Mesendoderm (in vitro differentiated cells): ENCODE measurements at regions not wholly inside any gene's neighbourhood (a gene's known extent, or its start where the extent isn't known, plus 50 kb on each side); places are given as distances from the start of the nearest gene placed in this dataset.
A peak's percentile ranks its signal among the peaks of the same experiment; 100 is the strongest.

ENCODE experiments used
- DNase-seq: peaks from one replicate; pipeline ENCODE4 v3.0.0; 2013
- H2AK5ac ChIP-seq: 2 replicates; pipeline ENCODE4 v1.6.1; 2013; ENCODE audit warnings: low read length, inconsistent platforms
- H2BK120ac ChIP-seq: 2 replicates; pipeline ENCODE4 v1.6.1; 2013; ENCODE audit warnings: low read depth, mild to moderate bottlenecking, low read length, moderate library complexity, mixed read lengths
- H2BK15ac ChIP-seq: replicated peaks from 2 replicates; pipeline ENCODE4 v1.6.1; 2013; ENCODE audit warnings: low read depth, mild to moderate bottlenecking, moderate library complexity
- H2BK5ac ChIP-seq: 2 replicates; pipeline ENCODE4 v1.6.1; 2013; ENCODE audit warnings: low read length, inconsistent platforms
- H3K18ac ChIP-seq: 2 replicates; pipeline ENCODE4 v1.6.1; 2013; ENCODE audit warnings: mild to moderate bottlenecking, low read length, mixed read lengths
- H3K23ac ChIP-seq: one replicate; pipeline ENCODE4 v1.6.1; 2013; ENCODE audit warnings: low read length
- H3K27ac ChIP-seq: 2 replicates; pipeline ENCODE4 v1.5.1; 2013; ENCODE audit warnings: low read depth, mild to moderate bottlenecking, inconsistent platforms, low read length, moderate library complexity
- H3K27me3 ChIP-seq: 2 replicates; pipeline ENCODE4 v1.6.1; 2013; ENCODE audit warnings: low read length, control low read depth, mild to moderate bottlenecking, inconsistent platforms; ENCODE audit not compliant: insufficient read depth, poor library complexity
- H3K36me3 ChIP-seq: 2 replicates; pipeline ENCODE4 v1.6.1; 2013; ENCODE audit warnings: low read length, inconsistent platforms; ENCODE audit not compliant: control insufficient read depth, insufficient read depth
- H3K4ac ChIP-seq: one replicate; pipeline ENCODE4 v1.6.1; 2013; ENCODE audit warnings: low read depth, mild to moderate bottlenecking, low read length, moderate library complexity
- H3K4me1 ChIP-seq: 2 replicates; pipeline ENCODE4 v1.6.1; 2013; ENCODE audit warnings: low read depth, low read length, inconsistent platforms; ENCODE audit not compliant: control insufficient read depth
- H3K4me2 ChIP-seq: 2 replicates; pipeline ENCODE4 v1.6.1; 2013; ENCODE audit warnings: low read length
- H3K4me3 ChIP-seq: 2 replicates; pipeline ENCODE4 v1.5.1; 2013; ENCODE audit warnings: mild to moderate bottlenecking, low read length
- H3K56ac ChIP-seq: one replicate; pipeline ENCODE4 v1.6.1; 2013; ENCODE audit warnings: low read length
- H3K79me1 ChIP-seq: 2 replicates; pipeline ENCODE4 v1.6.1; 2013; ENCODE audit warnings: low read length, inconsistent platforms
- H3K79me2 ChIP-seq: 2 replicates; pipeline ENCODE4 v1.6.1; 2013; ENCODE audit warnings: mild to moderate bottlenecking, low read length; ENCODE audit not compliant: control insufficient read depth, insufficient read depth
- H3K9ac ChIP-seq: 2 replicates; pipeline ENCODE4 v1.6.1; 2013; ENCODE audit warnings: low read length, inconsistent platforms
- H4K5ac ChIP-seq: one replicate; pipeline ENCODE4 v1.6.1; 2013; ENCODE audit warnings: low read length
- H4K8ac ChIP-seq: one replicate; pipeline ENCODE4 v1.6.1; 2013; ENCODE audit warnings: low read depth, mild to moderate bottlenecking, control low read depth, low read length, moderate library complexity
- WGBS: extraction: QIAGEN DNeasy Blood & Tissue Kit; methylation state at CpG from one replicate; pipeline ENCODE4 v1.1.7; 2013; ENCODE audit warnings: low lambda C conversion rate, missing lambda C conversion rate; ENCODE audit not compliant: insufficient coverage; ENCODE audit errors: extremely low coverage; 5-methylcytosine and 5-hydroxymethylcytosine counted together

DNA sequence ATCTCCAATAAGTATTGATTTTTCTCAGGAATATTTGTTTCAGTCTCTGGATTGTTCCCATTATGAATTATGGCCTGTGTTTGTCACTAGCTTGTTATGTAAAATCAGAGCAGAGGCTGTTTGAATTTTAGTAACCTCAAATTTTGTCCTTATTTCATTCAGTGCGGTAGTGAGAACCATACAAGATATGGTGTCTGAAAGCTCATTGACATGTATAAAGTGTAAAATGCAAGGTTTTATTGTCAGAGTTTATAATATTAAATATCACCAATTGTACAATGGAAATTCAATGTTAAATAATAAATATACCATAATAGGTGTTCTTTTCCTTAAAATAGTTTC, 353.3 kb upstream of the SYNCRIP start:
- no peak overlapping the region for H3K4ac ChIP-seq
- H3K56ac ChIP-seq: no peak overlapping the region
- H4K8ac ChIP-seq: no peak overlapping the region
- no peak overlapping the region for H2AK5ac ChIP-seq
- no peak for DNase-seq
- no peak overlapping the region for H2BK120ac ChIP-seq
- no peak overlapping the region for H3K4me3 ChIP-seq
- no peak overlapping the region for H3K18ac ChIP-seq
- H3K4me1 ChIP-seq: no peaks in the 10 kb centered on the region
- no peak overlapping the region for H2BK15ac ChIP-seq
- no peak overlapping the region for H2BK5ac ChIP-seq
- H4K5ac ChIP-seq: no peak overlapping the region
- no peak overlapping the region for H3K9ac ChIP-seq
- H3K27ac ChIP-seq: no peak overlapping the region
- no peaks in the 10 kb centered on the region for H3K27me3 ChIP-seq
- no CpG with 5 or more reads among the region's 1 CpG for WGBS
- no peaks in the 10 kb centered on the region for H3K79me1 ChIP-seq
- no peak overlapping the region for H3K23ac ChIP-seq
- no peaks in the 10 kb centered on the region for H3K36me3 ChIP-seq
- no peaks in the 10 kb centered on the region for H3K79me2 ChIP-seq
- no peak overlapping the region for H3K4me2 ChIP-seq

DNA sequence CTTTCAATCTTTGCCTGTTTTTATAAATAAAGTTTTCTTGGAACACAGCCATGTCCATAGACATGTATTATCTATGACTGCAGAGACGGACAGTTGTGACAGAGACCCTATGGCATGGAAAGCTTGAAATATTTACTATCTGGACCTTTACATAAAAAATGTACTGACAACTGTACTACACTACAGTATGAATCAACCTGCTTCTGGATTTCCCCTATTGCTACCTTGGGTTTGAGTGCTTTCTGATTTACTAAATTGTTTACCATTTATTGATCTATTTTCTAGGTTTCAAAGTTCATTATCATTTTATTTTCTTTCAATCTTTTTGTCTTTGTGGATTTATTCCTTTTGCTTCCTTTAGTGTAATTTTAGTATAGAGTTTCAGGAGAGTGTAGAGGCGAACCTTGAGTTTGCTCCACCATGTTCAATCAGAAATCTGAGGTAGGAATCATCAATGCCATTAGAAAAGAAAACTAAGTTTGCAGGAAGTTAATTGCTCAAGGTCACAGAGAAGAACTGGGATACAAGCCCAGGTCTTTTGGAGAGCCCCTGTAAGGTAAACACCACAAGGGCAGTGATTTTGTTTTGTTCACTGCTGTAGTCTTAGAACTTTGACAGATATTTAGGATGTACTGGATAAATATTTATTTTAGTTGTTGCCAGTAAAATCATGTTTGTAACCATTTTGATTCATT, 352.8 kb upstream of the SYNCRIP start:
- no CpG with 5 or more reads among the region's 2 CpGs for WGBS
- no peaks in the 10 kb centered on the region for H3K79me2 ChIP-seq
- H4K8ac ChIP-seq: no peak overlapping the region
- H3K27ac ChIP-seq: no peak overlapping the region
- H4K5ac ChIP-seq: no peak overlapping the region
- DNase-seq: no peak
- H2BK5ac ChIP-seq: no peak overlapping the region
- H3K18ac ChIP-seq: no peak overlapping the region
- no peak overlapping the region for H3K4me3 ChIP-seq
- H2AK5ac ChIP-seq: no peak overlapping the region
- H2BK15ac ChIP-seq: no peak overlapping the region
- no peak overlapping the region for H3K4ac ChIP-seq
- no peaks in the 10 kb centered on the region for H3K79me1 ChIP-seq
- H3K4me2 ChIP-seq: no peak overlapping the region
- no peaks in the 10 kb centered on the region for H3K4me1 ChIP-seq
- no peak overlapping the region for H3K9ac ChIP-seq
- H3K23ac ChIP-seq: no peak overlapping the region
- H3K27me3 ChIP-seq: no peaks in the 10 kb centered on the region
- no peak overlapping the region for H2BK120ac ChIP-seq
- no peak overlapping the region for H3K56ac ChIP-seq
- H3K36me3 ChIP-seq: no peaks in the 10 kb centered on the region

DNA sequence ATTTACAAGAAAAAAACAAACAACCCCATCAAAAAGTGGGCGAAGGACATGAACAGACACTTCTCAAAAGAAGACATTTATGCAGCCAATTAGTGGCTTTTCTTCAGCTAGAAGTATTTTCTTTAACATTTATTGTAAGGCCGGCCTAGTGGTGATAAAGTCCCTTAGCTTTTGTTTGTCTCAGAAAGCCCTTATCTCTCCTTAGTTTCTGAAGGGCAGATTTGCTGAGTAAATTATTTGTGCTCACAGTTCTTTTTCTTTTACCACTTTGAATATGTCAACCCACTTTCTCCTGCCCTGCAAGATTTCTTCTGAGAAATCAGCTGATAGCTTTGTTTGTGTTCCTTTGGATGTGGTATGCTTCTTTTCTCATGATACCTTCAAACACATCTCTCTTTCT, 344.0 kb upstream of the SYNCRIP start:
- H3K27ac ChIP-seq: no peak overlapping the region
- H3K79me1 ChIP-seq: no peaks in the 10 kb centered on the region
- no peak overlapping the region for H3K18ac ChIP-seq
- no peak overlapping the region for H3K4me2 ChIP-seq
- no peak overlapping the region for H2BK15ac ChIP-seq
- no peak overlapping the region for H4K8ac ChIP-seq
- no peak overlapping the region for H3K4me3 ChIP-seq
- H3K27me3 ChIP-seq: no peaks in the 10 kb centered on the region
- no peak overlapping the region for H3K56ac ChIP-seq
- no peak overlapping the region for H4K5ac ChIP-seq
- no peak overlapping the region for H3K23ac ChIP-seq
- no peak overlapping the region for H2BK120ac ChIP-seq
- no peak overlapping the region for H2AK5ac ChIP-seq
- H3K79me2 ChIP-seq: no peaks in the 10 kb centered on the region
- no peaks in the 10 kb centered on the region for H3K4me1 ChIP-seq
- peak; percentile 10 for DNase-seq
- no CpG with 5 or more reads among the region's 2 CpGs for WGBS
- no peak overlapping the region for H3K4ac ChIP-seq
- no peak overlapping the region for H3K9ac ChIP-seq
- H2BK5ac ChIP-seq: no peak overlapping the region
- H3K36me3 ChIP-seq: no peaks in the 10 kb centered on the region

DNA sequence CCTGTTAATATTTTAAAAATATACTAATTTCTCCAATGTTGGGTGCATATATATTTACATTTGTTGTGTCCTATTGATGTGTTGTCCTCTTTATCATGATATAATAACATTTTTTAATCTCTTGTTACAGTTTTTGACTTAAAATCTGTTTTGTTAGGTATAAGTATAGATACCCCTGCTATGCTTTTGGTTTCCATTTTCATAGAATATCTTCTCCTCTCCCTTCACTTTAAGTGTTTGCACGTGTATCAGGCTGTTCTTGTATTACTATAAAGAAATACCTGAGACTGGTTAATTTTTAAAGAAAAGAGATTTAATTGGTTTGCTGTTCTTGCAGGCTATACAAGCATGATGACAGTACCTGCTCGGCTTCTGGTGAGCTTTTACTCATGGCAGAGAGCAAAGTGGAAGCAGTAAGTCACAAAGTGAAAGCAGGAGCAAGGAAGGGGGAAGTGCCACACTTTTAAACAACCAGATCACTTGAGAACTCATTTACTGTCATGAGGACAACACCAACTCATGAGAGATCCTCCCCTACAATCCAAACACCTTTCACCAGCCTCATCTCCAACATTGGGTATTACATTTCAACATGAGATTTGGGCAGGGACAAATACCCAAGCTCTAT, 340.5 kb upstream of the SYNCRIP start:
- Histone ChIP-seq H3K56ac (no peak overlapping the region), H3K27me3 (no peaks in the 10 kb centered on the region), H2BK5ac (no peak overlapping the region), H3K27ac (no peak overlapping the region), H3K18ac (no peak overlapping the region), H2AK5ac (no peak overlapping the region), H4K8ac (no peak overlapping the region), H2BK120ac (no peak overlapping the region), H3K79me1 (no peaks in the 10 kb centered on the region), H4K5ac (no peak overlapping the region), H3K4me1 (no peaks in the 10 kb centered on the region), H3K4me2 (no peak overlapping the region), H3K79me2 (no peaks in the 10 kb centered on the region), H3K23ac (no peak overlapping the region), H3K4me3 (no peak overlapping the region), H2BK15ac (no peak overlapping the region), H3K36me3 (no peaks in the 10 kb centered on the region), H3K9ac (no peak overlapping the region), H3K4ac (no peak overlapping the region)
- no peak for DNase-seq
- WGBS: no CpG with 5 or more reads among the region's 2 CpGs

DNA sequence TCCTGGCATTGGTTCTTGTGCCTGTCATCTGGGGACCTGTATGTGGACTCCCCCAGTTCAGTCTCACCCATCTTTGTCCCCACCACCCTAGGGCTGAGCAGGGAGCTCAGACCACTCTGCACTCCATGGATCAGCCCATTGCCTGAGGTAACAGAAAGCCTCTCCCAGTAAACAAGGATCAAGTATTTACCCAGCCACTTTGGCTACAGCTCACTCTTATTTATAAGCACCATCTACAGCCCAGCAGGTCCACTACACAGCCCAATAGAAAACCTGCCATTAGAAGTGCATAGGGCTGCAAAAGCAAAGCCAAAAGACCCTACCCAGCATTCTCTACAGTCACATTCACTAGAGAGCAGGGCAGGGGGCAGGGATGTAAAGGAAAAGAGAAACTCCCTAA, 335.0 kb upstream of the SYNCRIP start:
- H3K27me3 ChIP-seq: no peaks in the 10 kb centered on the region
- H2AK5ac ChIP-seq: peak overlapping the region; percentile 35
- H3K79me2 ChIP-seq: no peaks in the 10 kb centered on the region
- no peak overlapping the region for H3K4me3 ChIP-seq
- no peaks in the 10 kb centered on the region for H3K79me1 ChIP-seq
- H2BK15ac ChIP-seq: no peak overlapping the region
- H3K27ac ChIP-seq: peak overlapping the region; percentile 25
- H4K5ac ChIP-seq: no peak overlapping the region
- DNase-seq: peak; percentile 12
- no peak overlapping the region for H3K4me2 ChIP-seq
- peak overlapping the region; percentile 20 for H3K18ac ChIP-seq
- peak overlapping the region; percentile 72 for H3K56ac ChIP-seq
- no peak overlapping the region for H3K23ac ChIP-seq
- H2BK5ac ChIP-seq: peak overlapping the region; percentile 96
- no peak overlapping the region for H3K9ac ChIP-seq
- peaks cover 4% of the 10 kb centered on the region for H3K4me1 ChIP-seq
- H3K4ac ChIP-seq: peak overlapping the region; percentile 89
- peak overlapping the region; percentile 16 for H2BK120ac ChIP-seq
- H3K36me3 ChIP-seq: no peaks in the 10 kb centered on the region
- H4K8ac ChIP-seq: no peak overlapping the region

DNA sequence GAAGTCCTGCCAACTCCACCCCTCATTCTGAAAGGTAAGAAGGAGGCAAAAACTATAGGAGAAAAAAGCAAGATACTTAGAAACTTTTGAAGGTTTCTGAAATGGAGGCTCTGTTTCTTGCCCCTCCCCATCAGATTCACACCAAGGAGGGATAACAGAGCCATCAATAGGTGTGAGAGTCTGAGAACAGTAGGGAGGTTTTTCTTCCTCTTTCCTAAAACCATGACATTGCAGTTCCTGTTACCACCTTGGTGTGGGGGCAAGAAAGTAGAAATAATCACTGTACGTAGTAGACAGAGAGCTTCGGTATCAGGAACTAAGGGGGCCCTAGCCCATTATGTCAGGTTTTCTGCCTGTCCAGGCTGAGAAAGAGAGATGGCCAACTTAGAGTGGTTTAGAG, 333.3 kb upstream of the SYNCRIP start:
- no CpG with 5 or more reads among the region's 2 CpGs for WGBS

More for the DNA sequence above, 333.3 kb upstream of the SYNCRIP start:
- Histone ChIP-seq H2BK5ac (peak overlapping the region; percentile 41), H3K4me3 (no peak overlapping the region), H3K4ac (no peak overlapping the region), H4K5ac (no peak overlapping the region), H3K18ac (peak overlapping the region; percentile 86), H3K36me3 (no peaks in the 10 kb centered on the region), H4K8ac (no peak overlapping the region), H3K4me1 (peaks cover 4% of the 10 kb centered on the region), H3K79me1 (no peaks in the 10 kb centered on the region), H3K27me3 (no peaks in the 10 kb centered on the region), H3K56ac (no peak overlapping the region), H3K4me2 (no peak overlapping the region), H2AK5ac (no peak overlapping the region), H2BK15ac (no peak overlapping the region), H3K79me2 (no peaks in the 10 kb centered on the region), H3K23ac (no peak overlapping the region), H3K9ac (no peak overlapping the region), H3K27ac (peak overlapping the region; percentile 52), H2BK120ac (peak overlapping the region; percentile 94)
- DNase-seq: peak; percentile 51
